ACHN (cell line): ENCODE measurements at regions not wholly inside any gene's neighbourhood (a gene's known extent, or its start where the extent isn't known, plus 50 kb on each side); places are given as distances from the start of the nearest gene placed in this dataset.
"Not testable (repeated sequence)": the region's sequence is repeated elsewhere in the genome, so short reads cannot be mapped to it uniquely, and the experiment has no call there.

Experiments
- DNase-seq: peaks from one replicate; pipeline ENCODE4 v3.0.0-alpha.2; 2015
- in situ Hi-C: cut with HindIII; loops from 2 replicates; pipeline ENCODE4 v1.10.0; 2017; ENCODE audit warnings: low sequenced_read_pairs, low pct_ligation_motif_present, low pct_unique_long_range_greater_than_20kb

DNA sequence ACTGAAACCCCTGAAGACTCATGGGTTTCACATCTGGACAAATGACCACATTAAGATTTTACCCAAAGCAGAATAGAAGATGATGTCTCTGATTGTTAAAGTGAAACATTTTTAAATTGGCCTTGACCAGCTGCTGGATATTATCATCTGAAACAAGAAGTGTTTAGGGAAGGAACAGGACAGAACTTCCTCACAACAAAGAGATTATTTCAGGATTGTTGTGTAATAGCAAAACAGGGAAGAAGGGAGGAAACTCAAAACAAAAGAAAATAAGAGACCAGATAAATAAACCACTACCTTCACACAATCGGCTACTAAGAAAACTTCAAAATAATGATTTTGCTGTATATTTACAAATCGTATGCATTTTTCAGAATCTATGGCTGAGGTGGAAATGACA lies 319.2 kb upstream of the API5 start:
- in situ Hi-C loops: no loop called here
- DNase-seq: no peak

DNA sequence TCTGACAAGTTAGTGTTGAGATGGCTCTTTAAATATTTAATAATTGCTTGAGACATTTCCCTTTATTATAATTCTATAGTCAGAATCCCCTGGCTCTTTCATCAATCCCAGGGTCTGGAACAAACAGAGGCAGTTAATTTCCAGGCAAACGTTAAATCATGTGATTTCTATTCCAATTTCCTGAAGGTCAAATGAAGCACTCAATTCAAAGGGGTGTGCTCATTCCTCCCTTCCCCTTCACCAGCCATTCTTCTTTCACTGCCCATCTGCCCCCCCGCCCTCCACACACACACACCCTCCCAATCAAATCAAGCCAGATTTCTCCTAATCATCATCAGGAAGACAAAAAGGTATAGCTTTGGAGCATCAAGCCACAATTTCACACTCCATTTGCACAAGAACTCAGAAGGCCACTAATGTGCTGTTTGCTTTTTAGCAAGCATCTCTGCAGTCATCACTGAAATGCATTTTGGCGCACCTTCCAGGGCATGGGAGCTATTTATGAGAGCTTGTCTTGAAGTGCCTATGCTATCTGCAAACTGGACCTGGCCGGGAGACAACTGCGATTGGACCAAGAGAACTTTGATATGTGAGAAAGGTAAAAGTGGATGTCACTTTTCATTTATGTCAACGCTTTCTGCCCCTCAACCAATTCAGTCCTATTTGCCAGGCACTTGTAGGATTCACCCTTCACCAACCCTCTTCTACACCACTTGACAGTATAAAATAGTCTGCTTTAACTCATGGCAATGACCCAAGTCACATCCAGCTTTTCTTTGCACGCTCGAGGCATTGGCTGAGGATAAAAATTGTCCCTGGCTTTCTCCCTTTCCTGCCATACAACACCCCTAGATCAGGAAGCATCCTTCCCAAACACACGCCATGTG lies 315.1 kb upstream of the API5 start:
- DNase-seq: no peak

GRCh38 chr11:43004879-43005278 lies 306.9 kb upstream of the API5 start:
- in situ Hi-C loops, DNase-seq: not testable (repeated sequence)

More for the DNA sequence above, 315.1 kb upstream of the API5 start:
- in situ Hi-C loops: no loop called here

GRCh38 chr11:43010042-43010441 lies 301.8 kb upstream of the API5 start:
- no peak for DNase-seq
- in situ Hi-C loops: no loop called here

DNA sequence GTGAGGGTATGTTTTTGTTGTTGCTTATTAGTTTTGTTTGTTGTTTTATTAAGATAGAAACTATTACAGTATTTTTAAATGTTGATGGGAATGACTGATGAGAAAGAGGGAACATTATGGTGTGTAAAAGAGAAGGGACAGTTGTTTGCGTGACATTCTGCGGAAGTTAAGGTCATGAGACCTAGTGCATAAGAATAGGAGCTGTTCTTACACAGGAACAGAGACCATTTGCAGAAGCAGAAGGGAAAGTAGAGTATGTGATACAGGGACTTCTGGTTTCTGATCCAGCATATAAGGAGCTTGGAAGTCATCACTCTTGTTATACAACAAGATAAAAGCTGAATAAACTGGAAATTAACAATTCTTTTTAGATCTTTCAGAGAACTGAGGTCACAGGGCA lies 299.2 kb upstream of the API5 start:
- DNase-seq: no peak
- in situ Hi-C loops: no loop called here

DNA sequence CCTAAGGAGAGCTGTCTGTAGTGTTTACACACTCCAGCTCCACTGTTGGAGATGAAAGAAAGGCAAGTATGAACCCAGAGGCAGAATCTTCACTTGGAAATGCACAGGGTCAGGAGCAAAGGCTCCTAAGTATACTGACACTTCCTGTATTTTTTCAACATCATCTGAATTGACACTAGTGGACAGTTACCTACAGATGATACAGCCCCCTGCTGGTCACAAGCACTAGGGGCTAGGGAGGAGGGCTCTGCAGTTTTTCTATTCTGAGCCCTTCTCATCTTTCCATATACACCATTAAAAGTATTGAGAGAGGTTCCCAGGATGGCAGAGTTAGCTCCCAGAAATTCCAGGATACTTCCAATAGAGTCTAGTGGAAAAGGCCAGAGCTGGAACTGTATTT lies 290.3 kb upstream of the API5 start:
- in situ Hi-C loops: no loop called here
- DNase-seq: peak; percentile 32

DNA sequence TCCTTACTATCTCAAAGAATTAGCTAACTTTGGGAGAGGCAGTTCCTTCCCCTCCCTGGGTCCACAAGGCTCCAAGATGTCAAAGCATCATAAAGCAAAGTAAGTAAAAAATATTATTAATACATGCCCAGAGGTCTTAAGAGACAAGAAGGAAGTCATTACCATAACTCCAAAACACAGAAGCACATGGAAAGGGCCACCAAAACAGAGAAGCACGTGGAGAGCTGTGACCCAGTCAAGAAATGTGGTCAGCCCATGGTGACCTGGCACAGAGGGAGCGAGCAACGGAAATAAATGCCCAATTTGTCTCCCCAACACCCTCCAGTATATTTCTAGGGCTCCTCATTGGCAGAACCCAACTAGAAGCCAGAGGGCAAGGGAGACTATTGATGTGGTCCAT lies 277.5 kb upstream of the API5 start:
- in situ Hi-C loops: no loop called here
- DNase-seq: no peak

DNA sequence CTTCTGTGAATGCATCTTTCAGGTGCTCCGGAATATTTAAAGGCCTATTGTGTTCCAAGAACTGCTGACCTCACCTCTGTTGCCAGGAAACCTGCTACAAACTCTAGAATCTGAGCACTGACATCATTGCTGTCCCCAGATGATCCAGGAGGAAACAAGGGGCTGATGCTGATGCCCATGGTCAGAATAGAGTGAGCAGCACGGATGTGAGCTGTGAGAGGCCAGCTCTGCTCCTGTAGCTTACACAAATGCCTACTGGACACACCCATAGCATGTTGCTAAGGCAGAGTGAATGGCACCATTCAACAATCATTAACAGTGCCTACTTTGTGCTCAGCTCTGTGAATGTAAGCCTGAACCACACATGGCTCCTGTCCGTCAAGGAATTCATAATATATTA lies 276.7 kb upstream of the API5 start:
- in situ Hi-C loops: no loop called here
- no peak for DNase-seq

GRCh38 chr11:43053638-43054412 lies 258.0 kb upstream of the API5 start:
- no peak for DNase-seq
- in situ Hi-C loops: no loop called here

GRCh38 chr11:43067681-43068080 lies 244.1 kb upstream of the API5 start:
- in situ Hi-C loops: no loop called here

DNA sequence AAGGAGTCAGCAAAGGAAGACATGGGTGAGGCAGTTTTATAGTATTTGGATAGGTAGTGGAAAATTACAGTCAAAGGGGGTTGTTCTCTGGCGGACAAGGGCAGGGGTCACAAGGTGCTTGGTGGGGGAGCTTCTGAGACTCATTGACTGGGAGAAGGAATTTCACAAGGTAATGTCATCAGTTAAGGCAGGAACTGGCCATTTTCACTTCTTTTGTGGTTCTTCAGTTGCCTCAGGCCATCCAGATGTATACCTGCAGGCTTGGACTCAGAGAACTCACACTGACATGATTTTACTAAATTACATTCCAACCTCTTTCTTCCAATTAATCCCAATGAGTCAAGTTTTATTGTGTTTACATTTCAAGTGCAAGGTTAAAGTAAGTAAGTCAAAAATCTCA lies 240.5 kb upstream of the API5 start:
- in situ Hi-C loops: no loop called here

More at GRCh38 chr11:43067681-43068080, 244.1 kb upstream of the API5 start:
- no peak for DNase-seq

DNA sequence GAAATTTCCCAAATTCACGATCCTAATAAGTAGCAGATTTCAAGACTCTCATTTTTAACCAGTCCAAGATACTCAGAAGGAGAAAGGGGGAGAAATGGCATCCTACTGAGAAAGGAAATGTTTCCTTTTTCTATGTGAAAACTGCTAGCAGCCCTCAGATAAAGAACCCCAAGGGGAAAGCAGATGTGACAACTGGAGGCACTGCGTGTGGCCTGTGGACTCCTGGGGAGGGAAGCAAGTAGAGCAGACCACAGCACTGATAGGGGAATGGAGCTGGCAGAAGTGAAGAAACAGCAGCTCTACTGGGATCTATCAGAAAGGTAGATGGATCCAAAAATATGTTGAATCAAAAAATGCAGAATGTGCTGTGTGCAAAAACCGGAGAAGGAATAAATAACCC lies 239.7 kb upstream of the API5 start:
- in situ Hi-C loops: no loop called here
- no peak for DNase-seq

More for the DNA sequence above, 240.5 kb upstream of the API5 start:
- no peak for DNase-seq

- no peak for DNase-seq
- in situ Hi-C loops: no loop called here
Measured at GRCh38 chr11:43072911-43073310, 238.9 kb upstream of the API5 start.

DNA sequence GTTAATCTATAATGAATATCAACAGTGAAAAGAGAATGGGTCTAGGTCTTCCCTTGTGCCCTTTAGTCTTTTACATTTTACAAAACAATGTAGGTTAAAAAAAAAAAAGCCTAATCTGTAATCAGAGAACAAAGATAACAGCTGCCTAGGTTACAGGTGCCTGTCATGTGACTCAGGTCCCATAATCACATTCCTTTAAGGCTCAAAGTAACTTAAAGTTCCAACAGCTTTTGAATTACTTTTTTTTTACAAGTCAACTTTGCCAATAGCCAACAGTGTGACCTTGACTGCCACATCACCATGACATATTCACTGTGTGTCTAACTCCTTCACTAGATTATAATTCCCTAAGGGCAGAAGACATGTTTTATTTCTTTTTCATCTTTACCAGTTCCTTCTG lies 237.0 kb upstream of the API5 start:
- in situ Hi-C loops: no loop called here
- DNase-seq: no peak

- no peak for DNase-seq
- in situ Hi-C loops: no loop called here
Measured at GRCh38 chr11:43101113-43101512, 210.7 kb upstream of the API5 start.

GRCh38 chr11:43116071-43116470 lies 195.7 kb upstream of the API5 start:
- in situ Hi-C loops: no loop called here
- no peak for DNase-seq

- in situ Hi-C loops: no loop called here
- DNase-seq: no peak
Measured at GRCh38 chr11:43119275-43119970, 192.4 kb upstream of the API5 start.

DNA sequence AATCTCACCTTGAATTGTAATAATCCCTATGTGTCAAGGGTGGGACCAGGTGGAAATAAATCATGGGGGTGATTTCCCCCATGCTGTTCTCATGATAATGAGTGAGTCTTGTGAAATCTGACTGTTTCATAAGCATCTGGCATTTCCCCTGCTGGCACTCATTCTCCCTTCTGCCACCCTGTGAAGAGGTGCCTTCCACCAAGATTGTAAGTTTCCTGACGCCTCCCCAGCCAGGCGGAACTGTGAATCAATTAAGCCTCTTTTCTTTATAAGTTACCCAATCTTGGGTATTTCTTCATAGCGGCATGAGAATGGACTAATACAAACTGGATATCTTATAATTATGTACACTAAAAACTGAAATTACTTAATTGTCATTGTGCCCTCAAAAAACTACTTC lies 189.2 kb upstream of the API5 start:
- no peak for DNase-seq
- in situ Hi-C loops: no loop called here

GRCh38 chr11:43123443-43123842 lies 188.4 kb upstream of the API5 start:
- no peak for DNase-seq
- in situ Hi-C loops: no loop called here
